GM19023 (cell line): ENCODE measurements at regions not wholly inside any gene's neighbourhood (a gene's known extent, or its start where the extent isn't known, plus 50 kb on each side); places are given as distances from the start of the nearest gene placed in this dataset.

Experiments
- ATAC-seq: cut with Tn5 transposase; IDR thresholded peaks from one replicate; pipeline ENCODE4 v1.9.1; 2021; ENCODE audit warnings: mild to moderate bottlenecking, moderate library complexity; ENCODE audit not compliant: unreplicated experiment

- no peak for ATAC-seq
Measured at GRCh38 chr6:155970876-155971708, 515.5 kb upstream of the NOX3 start.

- no peak for ATAC-seq
Measured at GRCh38 chr6:155970472-155970871, 514.8 kb upstream of the NOX3 start.

GRCh38 chr6:155968921-155969320 is 513.3 kb upstream of the NOX3 start:
- no peak for ATAC-seq

GRCh38 chr6:155967322-155967721 is 511.7 kb upstream of the NOX3 start:
- ATAC-seq = no peak

- ATAC-seq = no peak
Measured at GRCh38 chr6:155964544-155964943, 508.9 kb upstream of the NOX3 start.

- ATAC-seq = no peak
Measured at GRCh38 chr6:155962276-155962675, 506.6 kb upstream of the NOX3 start.

- no peak for ATAC-seq
Measured at GRCh38 chr6:155959898-155960495, 504.4 kb upstream of the NOX3 start.

- ATAC-seq = no peak
Measured at GRCh38 chr6:155958550-155958949, 502.9 kb upstream of the NOX3 start.

- ATAC-seq = no peak
Measured at GRCh38 chr6:155955038-155955437, 499.4 kb upstream of the NOX3 start.

GRCh38 chr6:155954149-155954548 is 498.5 kb upstream of the NOX3 start:
- ATAC-seq = no peak

- ATAC-seq = no peak
Measured at GRCh38 chr6:155949256-155949655, 493.6 kb upstream of the NOX3 start.

- no peak for ATAC-seq
Measured at GRCh38 chr6:155946860-155947259, 491.2 kb upstream of the NOX3 start.

GRCh38 chr6:155943635-155944034 is 488.0 kb upstream of the NOX3 start:
- no peak for ATAC-seq

GRCh38 chr6:155939253-155939652 is 483.6 kb upstream of the NOX3 start:
- no peak for ATAC-seq

- ATAC-seq = no peak
Measured at GRCh38 chr6:155936551-155936950, 480.9 kb upstream of the NOX3 start.

GRCh38 chr6:155936127-155936526 is 480.5 kb upstream of the NOX3 start:
- ATAC-seq = no peak

- no peak for ATAC-seq
Measured at GRCh38 chr6:155916846-155917624, 461.4 kb upstream of the NOX3 start.

GRCh38 chr6:155915651-155916050 is 460.0 kb upstream of the NOX3 start:
- no peak for ATAC-seq

- ATAC-seq = no peak
Measured at GRCh38 chr6:155913816-155914215, 458.2 kb upstream of the NOX3 start.

GRCh38 chr6:155909710-155910109 is 454.1 kb upstream of the NOX3 start:
- ATAC-seq = no peak

GRCh38 chr6:155895641-155896040 is 440.0 kb upstream of the NOX3 start:
- no peak for ATAC-seq

- ATAC-seq = no peak
Measured at GRCh38 chr6:155894758-155895157, 439.1 kb upstream of the NOX3 start.
